ENCODE measurements at regions not wholly inside any gene's neighbourhood (a gene's known extent, or its start where the extent isn't known, plus 50 kb on each side); places are given as distances from the start of the nearest gene placed in this dataset.

DNA sequence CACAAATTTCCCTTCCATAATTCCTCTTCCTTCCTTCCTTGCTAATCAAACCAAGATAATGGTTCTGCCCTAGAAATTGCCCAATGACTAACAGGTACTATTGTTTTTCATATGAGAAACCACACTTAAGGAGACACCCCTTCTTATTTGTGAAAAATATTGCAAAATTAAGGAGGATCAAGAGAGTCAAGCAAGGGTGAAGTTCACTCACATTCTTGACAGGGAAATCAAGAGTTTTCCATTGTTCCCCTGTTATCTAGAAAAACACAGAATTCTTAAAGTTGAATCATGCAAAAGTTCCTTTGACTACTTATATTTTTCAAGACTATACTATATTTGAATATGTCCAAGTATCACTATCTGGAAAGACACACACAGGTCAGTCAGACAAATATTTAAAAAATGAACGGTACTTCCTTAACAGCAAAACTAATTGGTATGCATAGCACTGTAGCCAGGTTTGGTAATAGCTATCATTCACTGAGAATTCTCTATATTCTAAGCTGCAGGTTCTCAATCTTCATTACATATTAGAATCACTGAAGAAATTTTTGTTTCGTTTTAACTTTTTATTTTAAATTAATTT is 897.2 kb downstream of the DIAPH3 start:
- H3K4me1 ChIP-seq (ENCODE audit: insufficient read depth): no peaks in the 10 kb centered on the region
- DNase-seq: no peak
- WGBS, 3 donors: 11 to 32% (median 15%) methylated on average over 2 of the region's 2 CpGs
- H3K27me3 ChIP-seq: no peaks in the 10 kb centered on the region
- intact Hi-C loops (cut with DNase I): no loop called here
- no peaks in the 10 kb centered on the region for H3K36me3 ChIP-seq
- no peak overlapping the region for H3K4me3 ChIP-seq
- no peak overlapping the region for H3K27ac ChIP-seq
- TF ChIP-seq POLR2A (IDR thresholded peaks at IDR 0.05) (no peak), CTCF (IDR thresholded peaks at IDR 0.05) (no peak), EP300 (IDR thresholded peaks at IDR 0.05) (no peak)
- H3K9me3 ChIP-seq: no peaks in the 10 kb centered on the region

GRCh38 chr13:59269476-59269875 is 894.3 kb downstream of the DIAPH3 start:
- H3K27ac ChIP-seq: no peak overlapping the region
- WGBS, 3 donors: 61 to 81% (median 78%) methylated on average over 2 of the region's 2 CpGs

DNA sequence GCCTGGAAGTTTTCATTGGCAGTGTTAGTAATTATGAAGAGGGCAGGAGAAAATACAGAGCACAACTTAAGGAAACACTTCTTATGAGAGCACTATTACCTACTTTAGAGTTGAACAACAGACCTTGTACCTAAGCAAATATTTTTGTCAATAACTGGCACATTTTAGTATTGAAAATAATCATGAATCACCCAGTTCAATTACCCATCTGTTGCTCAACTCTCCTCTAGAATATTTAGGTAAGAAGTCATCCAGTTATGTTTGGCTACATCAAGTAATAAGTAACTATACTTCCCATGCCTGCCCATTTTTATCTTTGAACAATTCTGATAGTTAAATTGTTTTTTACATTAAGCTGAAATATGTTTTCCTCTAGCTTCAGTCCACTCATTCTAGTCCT is 893.4 kb downstream of the DIAPH3 start:
- Histone ChIP-seq H3K27ac (no peak overlapping the region), H3K4me3 (no peak overlapping the region), H3K27me3 (no peaks in the 10 kb centered on the region), H3K9me3 (no peaks in the 10 kb centered on the region), H3K4me1 (ENCODE audit: insufficient read depth) (no peaks in the 10 kb centered on the region), H3K36me3 (no peaks in the 10 kb centered on the region)
- no peak for DNase-seq
- intact Hi-C loops (cut with DNase I): no loop called here
- TF ChIP-seq CTCF (IDR thresholded peaks at IDR 0.05): no peak
- no peak for TF ChIP-seq POLR2A (IDR thresholded peaks at IDR 0.05)
- TF ChIP-seq EP300 (IDR thresholded peaks at IDR 0.05): no peak

More at GRCh38 chr13:59269476-59269875, 894.3 kb downstream of the DIAPH3 start:
- TF ChIP-seq POLR2A (IDR thresholded peaks at IDR 0.05): no peak
- no peak for TF ChIP-seq EP300 (IDR thresholded peaks at IDR 0.05)
- no peak for TF ChIP-seq CTCF (IDR thresholded peaks at IDR 0.05)
- Histone ChIP-seq H3K4me1 (ENCODE audit: insufficient read depth) (no peaks in the 10 kb centered on the region), H3K4me3 (no peak overlapping the region), H3K27me3 (no peaks in the 10 kb centered on the region), H3K9me3 (no peaks in the 10 kb centered on the region), H3K36me3 (no peaks in the 10 kb centered on the region)
- DNase-seq: no peak
- intact Hi-C loops (cut with DNase I): no loop called here

- H3K36me3 ChIP-seq: no peaks in the 10 kb centered on the region
- no peak overlapping the region for H3K27ac ChIP-seq
- H3K4me3 ChIP-seq: no peak overlapping the region
- no peaks in the 10 kb centered on the region for H3K4me1 ChIP-seq (ENCODE audit: insufficient read depth)
- H3K9me3 ChIP-seq: no peaks in the 10 kb centered on the region
- no peak for TF ChIP-seq CTCF (IDR thresholded peaks at IDR 0.05)
- TF ChIP-seq POLR2A (IDR thresholded peaks at IDR 0.05): no peak
- TF ChIP-seq EP300 (IDR thresholded peaks at IDR 0.05): no peak
- 37 to 52% (median 41%) methylated on average over 1 of the region's 1 CpG for WGBS, 3 donors
- intact Hi-C loops (cut with DNase I): no loop called here
- no peaks in the 10 kb centered on the region for H3K27me3 ChIP-seq
- no peak for DNase-seq
Observed at GRCh38 chr13:59274958-59275727, 888.6 kb downstream of the DIAPH3 start.
